GM23338 (cell line): ENCODE measurements at regions not wholly inside any gene's neighbourhood (a gene's known extent, or its start where the extent isn't known, plus 50 kb on each side); places are given as distances from the start of the nearest gene placed in this dataset.

Experiments
- EZH2 ChIP-seq: fragments of 200-600 bp; sonication (generic); IDR thresholded peaks from one replicate; pipeline ENCODE4 v1.8.0; 2017; ENCODE audit warnings: antibody characterized with exemption, mild to moderate bottlenecking, low read depth; ENCODE audit not compliant: unreplicated experiment
- TF ChIP-seq, protein P1 (sequence below), 2 experiments: fragments of 200-600 bp in 1 of 2; sonication (generic) in 1 of 2; conservative IDR thresholded peaks; 2 replicates each; pipeline versions ENCODE4 v1.5.1 to v1.6.1; 2016 to 2017; ENCODE audit warnings: antibody characterized with exemption in 2 of 2, low read depth in 2 of 2, mild to moderate bottlenecking in 2 of 2, moderate library complexity in 1 of 2

DNA sequence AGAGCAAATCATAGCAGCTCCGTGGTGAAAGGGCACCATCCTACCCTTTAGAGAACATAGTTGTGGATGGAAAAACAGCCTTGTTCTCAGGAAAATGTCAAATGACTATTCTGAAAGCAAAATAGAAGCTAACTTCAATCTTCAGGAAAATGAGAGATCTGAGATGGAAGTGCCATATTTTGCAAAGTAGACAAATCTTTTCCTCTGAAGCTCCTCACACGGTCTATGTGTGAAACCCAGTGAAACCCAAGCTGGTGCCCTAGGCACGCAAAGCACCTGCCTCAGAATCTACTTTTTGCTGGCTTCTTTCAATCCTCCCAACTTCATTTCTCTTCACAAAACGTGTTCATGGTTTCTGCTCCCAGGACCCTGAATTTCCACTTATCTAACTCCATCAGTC, 325.2 kb upstream of the CDH4 start:
- TF ChIP-seq, protein P1, sequence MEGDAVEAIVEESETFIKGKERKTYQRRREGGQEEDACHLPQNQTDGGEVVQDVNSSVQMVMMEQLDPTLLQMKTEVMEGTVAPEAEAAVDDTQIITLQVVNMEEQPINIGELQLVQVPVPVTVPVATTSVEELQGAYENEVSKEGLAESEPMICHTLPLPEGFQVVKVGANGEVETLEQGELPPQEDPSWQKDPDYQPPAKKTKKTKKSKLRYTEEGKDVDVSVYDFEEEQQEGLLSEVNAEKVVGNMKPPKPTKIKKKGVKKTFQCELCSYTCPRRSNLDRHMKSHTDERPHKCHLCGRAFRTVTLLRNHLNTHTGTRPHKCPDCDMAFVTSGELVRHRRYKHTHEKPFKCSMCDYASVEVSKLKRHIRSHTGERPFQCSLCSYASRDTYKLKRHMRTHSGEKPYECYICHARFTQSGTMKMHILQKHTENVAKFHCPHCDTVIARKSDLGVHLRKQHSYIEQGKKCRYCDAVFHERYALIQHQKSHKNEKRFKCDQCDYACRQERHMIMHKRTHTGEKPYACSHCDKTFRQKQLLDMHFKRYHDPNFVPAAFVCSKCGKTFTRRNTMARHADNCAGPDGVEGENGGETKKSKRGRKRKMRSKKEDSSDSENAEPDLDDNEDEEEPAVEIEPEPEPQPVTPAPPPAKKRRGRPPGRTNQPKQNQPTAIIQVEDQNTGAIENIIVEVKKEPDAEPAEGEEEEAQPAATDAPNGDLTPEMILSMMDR (conservative IDR thresholded peaks at IDR 0.05; ENCODE audit: low read depth in 2 of 2) = no peak
- TF ChIP-seq EZH2 = no peak
